ENCODE measurements at regions not wholly inside any gene's neighbourhood (a gene's known extent, or its start where the extent isn't known, plus 50 kb on each side); places are given as distances from the start of the nearest gene placed in this dataset.
"Not testable (repeated sequence)": the region's sequence is repeated elsewhere in the genome, so short reads cannot be mapped to it uniquely, and the experiment has no call there.

DNA sequence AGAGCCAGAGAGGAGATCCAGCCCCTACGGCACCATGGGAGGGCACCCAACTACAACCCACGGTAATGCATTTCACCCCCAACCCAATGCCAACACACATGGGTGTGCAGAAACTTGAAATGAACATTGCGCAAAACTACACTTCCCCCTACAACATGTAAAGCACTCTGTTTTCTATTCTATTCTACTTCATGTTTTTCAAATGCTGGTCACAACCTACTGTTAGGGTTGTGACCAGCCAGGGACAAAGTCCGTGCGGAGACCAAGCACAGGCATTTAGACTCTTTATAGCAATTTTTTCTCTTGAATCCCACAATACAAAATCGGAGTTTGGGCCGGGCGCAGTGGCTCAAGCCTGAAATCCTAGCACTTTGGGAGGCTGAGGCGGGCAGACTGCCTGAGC, 90.6 kb downstream of the MRPL14 start:
- DNase-seq = peak; percentile 87

DNA sequence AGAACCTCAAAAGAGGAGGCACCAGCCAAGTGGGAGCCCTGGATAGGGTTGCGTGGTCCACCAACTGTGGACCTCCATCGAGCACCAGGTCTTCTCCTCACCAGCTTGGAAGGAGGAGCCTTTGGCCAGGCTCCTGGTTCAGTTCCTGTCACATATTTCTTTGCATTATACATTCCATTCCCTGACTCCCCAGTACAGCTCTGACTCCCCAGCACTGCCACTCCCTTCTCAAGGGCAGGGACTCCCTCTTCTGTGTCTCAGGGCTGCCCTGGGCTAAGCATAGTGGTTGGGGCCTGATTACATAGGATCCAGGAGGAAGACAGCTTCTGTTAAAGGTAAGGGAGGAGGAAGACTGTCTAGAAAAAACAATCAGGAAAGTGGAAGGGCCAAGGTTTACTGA, 91.1 kb downstream of the MRPL14 start:
- no peak for DNase-seq

GRCh38 chr6:44035621-44036020, 91.6 kb downstream of the MRPL14 start:
- no peak for DNase-seq

- no peak for DNase-seq
These were observed 92.3 kb downstream of the MRPL14 start for GRCh38 chr6:44034931-44035345.

DNA sequence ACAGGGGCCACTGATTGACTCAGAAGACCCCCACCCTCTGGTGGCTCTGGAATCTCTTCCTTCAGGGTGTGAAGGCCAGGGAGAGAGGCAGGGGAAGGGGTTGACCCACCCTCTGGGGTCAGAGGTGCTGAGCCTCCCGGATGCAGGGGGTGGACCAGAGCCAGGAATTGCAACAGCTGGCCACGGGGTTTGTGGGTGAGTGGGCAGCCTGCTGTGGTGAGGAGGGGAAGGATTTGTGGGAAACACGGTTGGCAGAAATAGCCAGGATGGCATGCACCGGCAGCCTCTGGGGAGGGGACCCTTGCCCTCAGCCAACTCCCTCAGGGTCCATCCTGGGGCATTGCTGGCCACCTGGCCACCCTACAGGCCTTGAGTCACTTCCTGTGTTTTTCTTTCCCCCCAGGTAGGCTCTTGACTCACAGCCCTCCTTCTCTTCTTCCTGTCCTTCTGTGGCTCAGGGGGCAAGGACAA, 92.8 kb downstream of the MRPL14 start:
- peak; percentile 38 for DNase-seq

DNA sequence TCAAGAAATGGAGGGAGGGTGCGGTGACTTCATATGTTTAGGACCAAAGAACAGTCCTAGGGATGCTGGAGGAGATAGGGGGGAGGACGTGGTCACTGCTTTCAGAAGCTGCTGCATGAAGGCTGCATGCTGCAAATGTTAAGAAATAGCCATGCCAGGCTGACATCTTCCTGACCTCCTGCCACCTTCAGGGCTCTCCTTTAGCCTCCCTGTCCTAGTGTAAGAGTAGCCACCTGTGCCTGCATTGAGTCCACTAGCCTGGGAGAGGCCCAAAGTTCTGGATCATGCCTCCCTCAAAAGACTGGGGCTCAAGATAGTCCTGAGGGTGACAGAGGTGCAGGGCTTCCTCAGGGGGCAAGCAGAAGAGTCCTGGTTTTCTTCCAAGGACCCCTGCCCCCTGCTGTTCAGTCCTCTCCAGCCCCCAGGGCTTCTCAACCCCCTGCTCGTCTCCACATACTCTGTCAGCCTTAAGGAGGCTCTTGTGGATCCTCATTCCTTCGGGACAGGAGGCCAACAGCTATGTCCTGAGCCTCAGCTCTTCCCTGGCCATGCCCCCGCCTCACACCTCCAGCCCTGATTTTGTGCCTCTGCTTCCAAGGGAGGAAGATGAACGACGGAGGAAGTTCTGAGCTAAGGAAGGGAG, 96.3 kb downstream of the MRPL14 start:
- no peak for DNase-seq

DNA sequence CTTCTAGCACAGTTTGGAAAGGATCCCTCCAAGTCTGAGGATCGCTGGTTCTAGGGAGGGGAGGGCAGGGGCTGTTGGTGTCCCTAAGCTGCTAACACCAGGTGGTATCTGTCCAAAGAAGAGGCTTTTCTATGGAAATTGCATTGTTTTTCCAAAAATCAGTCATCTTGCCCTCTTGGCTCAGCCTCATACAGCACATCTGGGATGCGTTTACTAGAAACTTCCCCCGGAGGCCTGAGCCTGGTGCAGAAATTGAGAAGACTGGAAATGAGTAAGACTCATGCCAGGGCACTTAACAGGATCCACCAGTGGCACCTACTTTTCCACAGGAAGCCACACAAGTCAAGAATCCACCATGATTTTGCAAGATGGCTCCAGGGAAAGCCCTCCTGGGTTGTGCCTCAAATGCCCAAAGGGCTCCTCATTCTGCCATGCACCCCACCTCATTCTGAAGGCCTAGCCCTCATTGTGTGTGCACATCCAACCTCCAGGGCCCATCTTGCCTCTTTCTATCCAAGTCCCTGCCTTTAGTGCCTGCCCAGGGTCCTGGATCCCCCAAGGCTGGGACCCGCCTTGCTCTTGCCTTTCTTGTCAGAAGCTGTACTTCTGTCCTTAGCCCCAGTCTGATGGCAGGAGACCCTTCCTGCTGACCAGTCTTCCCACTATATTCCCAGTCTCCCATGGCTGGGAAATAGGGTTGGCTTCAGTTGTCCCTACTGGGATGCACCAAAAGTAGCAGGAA, 97.6 kb downstream of the MRPL14 start:
- no peak for DNase-seq

DNA sequence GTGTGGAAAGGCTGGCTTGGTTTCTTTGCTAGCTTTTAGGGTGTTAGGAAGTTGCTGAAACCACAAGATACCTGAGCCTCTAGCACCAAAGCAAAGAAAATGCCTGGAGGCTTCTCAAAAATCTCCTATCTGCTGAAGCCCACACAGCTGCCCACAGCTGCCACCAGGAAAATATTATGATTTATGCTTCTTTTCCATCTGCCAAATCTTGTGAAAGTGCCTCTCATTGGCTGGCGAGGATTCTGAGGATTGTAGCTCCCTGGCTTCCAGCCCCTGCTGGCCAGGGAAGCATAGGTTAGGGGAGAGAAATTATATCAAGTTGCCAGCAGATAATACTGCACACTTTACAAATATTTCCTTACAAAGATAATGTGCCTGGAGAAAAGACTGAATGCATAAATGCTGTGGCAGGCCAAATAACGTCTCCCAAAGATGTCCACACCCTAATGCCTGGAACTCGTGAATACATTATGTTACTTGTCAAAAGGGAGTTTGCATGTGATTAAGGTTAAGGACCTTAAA, 98.4 kb downstream of the MRPL14 start:
- DNase-seq = no peak

GRCh38 chr6:44025226-44025625, 102.0 kb downstream of the MRPL14 start:
- no peak for DNase-seq

DNA sequence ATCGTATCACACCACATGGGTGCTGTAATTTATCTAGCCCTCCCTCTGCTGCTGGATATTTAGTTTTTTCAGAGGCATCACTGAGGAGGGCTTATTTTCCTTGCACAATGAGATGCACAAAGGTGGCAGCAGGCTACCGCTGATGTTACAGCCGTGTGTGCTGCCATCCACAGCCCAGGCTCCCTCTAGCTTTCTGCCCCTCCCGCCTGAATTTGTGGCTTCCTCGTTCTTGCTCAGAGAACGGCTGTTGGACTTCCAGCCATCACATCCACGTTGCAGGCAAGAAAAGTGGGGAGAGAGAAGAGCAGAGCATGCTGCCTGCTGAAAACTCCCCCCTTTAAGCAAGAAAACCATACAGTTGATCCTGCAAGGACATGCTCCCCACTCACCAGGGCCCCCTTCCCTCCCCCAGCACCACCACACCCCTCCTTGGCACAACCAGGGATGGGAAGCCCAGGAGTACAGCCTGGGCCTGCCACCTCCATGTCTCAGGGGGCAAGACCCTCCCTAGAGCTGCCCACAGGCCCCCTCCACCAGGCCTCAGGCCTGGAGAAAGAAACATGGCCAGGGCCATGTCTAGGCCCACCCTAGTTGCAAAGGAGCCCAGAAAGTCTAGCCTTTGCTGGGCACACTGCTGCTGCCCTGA, 102.6 kb downstream of the MRPL14 start:
- DNase-seq = peak; percentile 67

GRCh38 chr6:44023586-44024454, 103.4 kb downstream of the MRPL14 start:
- no peak for DNase-seq

GRCh38 chr6:44022671-44023352, 104.4 kb downstream of the MRPL14 start:
- DNase-seq = no peak

DNA sequence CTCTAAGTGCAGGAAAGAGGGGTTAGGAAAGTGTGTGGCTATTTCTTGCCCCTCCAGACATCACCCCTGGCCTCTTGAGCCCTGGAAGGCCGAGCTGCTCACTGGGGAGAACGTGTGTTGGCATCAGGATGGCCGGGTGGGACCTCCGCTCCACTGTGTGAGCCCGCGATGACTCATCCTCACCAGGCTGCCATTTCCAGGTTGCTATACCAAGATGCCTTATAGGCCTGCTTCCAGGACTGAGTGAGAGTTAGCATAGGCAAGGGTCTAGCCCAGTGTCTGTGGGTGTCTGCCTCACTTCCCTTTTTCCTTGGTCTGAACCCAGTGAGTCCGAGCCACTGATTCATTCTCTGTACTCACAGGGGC, 105.0 kb downstream of the MRPL14 start:
- peak; percentile 77 for DNase-seq

DNA sequence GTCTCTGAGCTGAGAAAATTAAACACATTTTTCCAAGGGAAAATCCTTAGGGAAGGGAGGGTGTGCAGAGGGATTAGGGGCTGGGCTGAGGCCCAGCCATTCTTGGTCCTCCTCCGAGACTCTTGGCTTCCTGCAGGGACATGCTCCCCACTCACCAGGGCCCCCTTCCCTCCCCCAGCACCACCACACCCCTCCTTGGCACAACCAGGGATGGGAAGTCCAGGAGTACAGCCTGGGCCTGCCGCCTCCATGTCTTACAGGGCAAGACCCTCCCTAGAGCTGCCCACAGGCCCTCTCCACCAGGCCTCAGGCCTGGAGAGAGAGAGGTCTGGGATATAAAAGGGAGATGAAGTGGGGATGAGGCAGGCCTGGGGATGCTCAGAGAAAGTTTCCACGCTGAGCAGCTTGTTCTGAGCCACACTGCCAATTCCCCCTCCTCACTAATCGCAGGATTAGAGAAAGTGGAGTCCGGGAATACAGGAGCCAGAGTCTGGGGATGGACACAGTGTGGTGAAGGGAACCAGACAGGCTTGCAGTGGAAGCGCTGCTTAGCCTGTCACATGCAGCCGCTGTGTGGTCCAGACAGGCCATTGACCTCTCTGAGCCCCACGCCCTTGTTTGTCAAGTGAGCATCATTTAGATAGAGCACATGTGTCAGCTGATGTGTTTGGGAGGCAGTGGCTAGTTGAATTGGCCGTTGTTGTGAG, 105.5 kb downstream of the MRPL14 start:
- no peak for DNase-seq

DNA sequence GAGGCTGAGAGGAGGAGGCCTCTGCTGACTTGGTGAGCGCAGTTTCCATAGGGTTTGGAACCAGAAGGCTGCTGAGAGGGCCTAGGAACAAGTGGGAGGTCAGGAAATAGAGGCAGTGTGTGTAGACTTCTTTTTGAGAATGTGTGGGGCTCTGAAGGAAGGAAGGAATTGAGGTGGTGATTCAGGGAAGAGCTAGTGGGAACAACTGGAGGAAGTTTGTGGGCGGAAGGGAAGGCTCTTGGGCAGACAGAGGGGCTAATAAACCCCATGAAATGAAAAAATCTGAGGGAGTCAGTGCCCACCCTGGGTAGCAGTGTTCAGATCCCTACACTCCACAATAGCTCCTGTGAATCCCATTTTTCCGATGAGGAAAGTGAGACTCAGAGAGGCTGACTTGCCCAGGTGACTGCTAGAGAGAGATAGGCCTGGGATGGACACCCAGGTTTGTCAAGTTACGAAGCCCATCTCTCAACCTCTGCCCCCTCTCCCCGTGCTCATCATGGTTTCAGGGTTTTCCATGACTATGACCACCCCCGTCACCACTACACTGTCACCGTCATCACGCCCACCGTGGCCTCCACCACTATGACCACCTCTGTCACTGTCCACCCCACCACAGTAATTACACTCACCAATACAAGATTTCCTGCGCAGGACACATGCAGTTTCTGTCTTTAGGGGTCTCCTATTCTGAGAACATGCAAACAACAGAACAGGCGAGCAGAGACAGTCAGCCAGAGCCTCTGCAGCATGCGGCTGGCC, 106.4 kb downstream of the MRPL14 start:
- DNase-seq = no peak

GRCh38 chr6:44020148-44020547, 107.1 kb downstream of the MRPL14 start:
- DNase-seq = no peak

DNA sequence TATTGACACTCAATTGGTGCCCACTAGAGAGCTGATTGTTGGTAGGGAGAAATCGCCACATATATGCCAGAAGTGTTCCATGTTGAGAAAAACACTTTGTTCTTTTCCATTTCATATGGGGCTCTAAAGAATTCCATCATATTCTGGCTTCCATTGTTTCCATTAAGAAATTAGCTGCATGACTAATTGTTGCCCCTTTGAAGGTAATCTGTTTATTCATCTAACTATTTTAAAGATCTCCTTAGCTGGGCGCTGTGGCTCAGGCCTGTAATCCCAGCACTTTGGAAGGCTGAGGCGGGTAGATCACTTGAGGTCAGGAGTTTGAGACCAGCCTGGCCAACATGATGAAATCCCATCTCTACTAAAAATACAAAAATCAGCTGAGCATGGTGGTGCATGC, 109.9 kb downstream of the MRPL14 start:
- DNase-seq = not testable (repeated sequence)

DNA sequence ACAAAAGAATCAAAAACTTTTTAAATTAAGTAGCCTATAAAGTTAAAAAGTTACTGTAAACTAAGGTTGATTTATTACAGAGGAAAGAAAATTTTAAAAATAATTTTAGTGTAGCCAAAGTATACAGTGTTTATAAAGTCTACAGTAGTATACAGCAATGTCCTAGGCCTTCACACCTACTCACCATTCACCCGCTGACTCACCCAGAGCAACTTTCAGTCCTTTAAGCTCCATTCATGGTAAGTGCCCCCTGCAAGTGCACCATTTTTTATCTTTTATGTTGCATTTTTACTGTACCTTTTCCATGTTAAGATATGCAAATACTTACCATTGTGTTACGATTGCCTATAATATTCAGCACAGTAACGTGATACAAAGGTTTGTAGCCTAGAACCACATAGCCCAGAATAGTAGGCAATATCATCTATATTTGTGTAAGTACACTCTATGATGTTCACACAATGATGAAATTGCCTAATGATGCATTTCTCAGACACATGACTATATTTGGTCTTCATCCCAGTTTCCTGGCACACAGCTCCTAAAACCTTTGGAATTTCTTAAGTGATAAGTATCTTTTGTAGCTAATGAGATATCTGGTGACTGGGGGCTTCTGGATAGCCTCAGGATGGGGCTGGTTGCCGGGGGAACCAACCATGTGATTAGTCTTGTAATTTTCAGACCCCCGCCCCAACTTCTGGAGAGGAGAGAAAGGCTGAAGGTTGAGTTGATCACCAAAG, 111.0 kb downstream of the MRPL14 start:
- no peak for DNase-seq

GRCh38 chr6:44012078-44012493, 115.2 kb downstream of the MRPL14 start:
- DNase-seq = peak; percentile 98

DNA sequence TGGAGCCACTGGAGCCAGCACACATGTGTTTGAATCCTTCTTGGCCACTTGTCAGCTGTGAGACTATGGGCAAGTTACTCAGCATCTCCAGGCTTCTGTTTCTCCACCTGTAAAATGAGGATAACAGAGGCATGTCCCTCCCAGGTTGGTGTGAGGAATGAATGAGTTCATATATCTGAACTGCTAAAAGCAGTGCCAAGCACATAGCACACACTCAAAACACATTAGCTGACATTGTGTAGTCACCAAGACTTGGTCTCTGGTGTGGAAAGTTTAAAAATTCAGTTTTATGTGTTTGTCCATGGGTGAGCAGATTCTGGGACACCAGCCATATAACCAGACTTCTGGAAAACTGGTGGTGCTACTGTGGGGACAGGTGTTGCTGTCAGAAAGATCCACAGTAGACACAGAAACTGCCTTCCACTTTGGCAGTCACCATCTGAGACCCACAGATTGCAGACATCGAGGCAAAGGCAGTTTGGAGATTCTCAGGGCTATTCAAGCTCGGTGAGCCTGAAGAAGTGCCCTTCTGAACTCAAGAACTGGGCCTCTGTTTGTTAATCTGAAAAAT, 115.8 kb downstream of the MRPL14 start:
- no peak for DNase-seq

Measured in MV-4-11 (cell line).